ENCODE measurements at regions not wholly inside any gene's neighbourhood (a gene's known extent, or its start where the extent isn't known, plus 50 kb on each side); places are given as distances from the start of the nearest gene placed in this dataset.
"Not testable (repeated sequence)": the region's sequence is repeated elsewhere in the genome, so short reads cannot be mapped to it uniquely, and the experiment has no call there.

DNA sequence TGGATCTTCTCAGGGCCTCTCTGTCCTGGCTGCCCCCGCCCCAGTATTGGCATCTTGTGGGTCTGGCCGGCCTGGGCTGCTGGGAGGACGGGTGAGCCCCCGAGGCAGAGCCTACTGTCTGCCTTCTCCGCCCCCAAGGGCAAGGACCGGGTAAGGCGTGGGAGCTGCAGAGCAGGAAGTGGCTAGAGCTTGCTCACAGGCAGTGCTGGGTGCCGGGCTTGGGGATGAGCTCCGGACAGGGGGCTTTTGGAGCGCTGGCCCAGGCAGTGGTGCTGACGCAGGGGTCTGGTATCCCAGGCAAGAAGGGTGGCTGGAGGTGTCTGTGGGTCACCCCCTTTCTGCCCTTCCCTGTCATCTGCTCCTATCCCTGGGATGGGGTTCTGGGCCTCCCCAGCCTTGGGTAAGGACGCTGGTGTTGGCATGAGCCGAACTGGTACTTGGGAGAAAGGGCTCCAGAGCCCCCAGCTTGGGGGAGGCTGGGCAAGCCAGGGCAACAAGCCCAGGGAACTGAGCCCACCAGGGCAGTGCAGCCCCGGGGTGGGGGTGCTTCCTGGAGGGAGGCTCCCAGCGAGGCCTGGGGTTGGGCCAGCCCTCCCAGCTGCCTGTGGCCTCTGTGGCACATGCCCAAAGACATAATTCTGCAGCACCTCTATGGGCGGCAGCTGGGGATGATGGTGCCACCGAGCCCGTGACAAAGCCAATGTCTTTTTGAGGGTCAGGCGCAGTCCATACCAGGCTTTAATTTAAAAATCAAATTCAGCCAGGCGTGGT lies 126.3 kb downstream of the KIF26A start:
- H3K27ac ChIP-seq (ENCODE audit: low read length), result no peak overlapping the region
- no peaks in the 10 kb centered on the region for H3K27me3 ChIP-seq (ENCODE audit: control insufficient read depth, insufficient read depth, low read length)
- peaks cover 4% of the 10 kb centered on the region for H3K9me3 ChIP-seq (replicated peaks; ENCODE audit: control insufficient read depth, low read depth, low read length)
- H3K36me3 ChIP-seq (ENCODE audit: control insufficient read depth, insufficient read depth, low read length), result no peaks in the 10 kb centered on the region
- H3K4me3 ChIP-seq (ENCODE audit: low read length), result no peak overlapping the region
- H3K4me1 ChIP-seq (ENCODE audit: control insufficient read depth, insufficient read depth, low read length), result no peaks in the 10 kb centered on the region
- no peak for DNase-seq
- WGBS (ENCODE audit: insufficient coverage), result 81% methylated on average over 16 of the region's 20 CpGs

DNA sequence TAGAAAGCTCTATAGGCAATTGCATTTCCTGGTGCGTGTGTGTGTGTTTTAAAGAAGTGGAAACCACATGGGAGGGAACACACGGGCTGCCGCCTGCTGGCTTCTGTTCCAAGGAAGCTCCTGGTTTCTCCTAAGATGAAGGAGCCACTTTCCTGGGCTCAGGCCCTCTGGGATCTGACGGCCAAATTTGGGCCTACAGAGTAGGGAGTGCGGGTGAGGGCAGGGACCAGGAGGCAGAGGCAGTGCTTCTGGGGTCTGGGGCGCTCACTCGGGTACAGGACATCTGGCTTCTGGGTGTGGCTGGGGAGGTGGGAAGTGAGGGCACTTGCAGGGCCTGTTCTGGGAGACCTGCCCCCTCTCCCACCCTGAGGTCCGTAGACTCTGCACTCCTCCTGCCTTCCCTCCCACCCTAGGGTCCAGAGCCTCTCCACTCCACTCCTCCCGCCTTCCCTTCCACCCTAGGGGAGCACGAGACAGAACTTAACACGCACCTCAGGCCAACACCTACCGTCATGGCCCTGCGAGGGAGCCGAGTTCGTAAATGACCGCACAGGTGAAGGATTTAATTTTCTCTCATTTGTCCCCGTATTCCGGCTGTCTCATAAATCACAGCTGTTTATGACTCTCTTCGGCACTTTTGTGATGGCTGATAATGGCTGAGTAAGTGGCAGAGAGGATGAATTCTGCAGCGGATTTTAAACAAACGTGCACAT lies 127.7 kb downstream of the KIF26A start:
- H3K36me3 ChIP-seq (ENCODE audit: control insufficient read depth, insufficient read depth, low read length), result no peaks in the 10 kb centered on the region
- no peak overlapping the region for H3K4me3 ChIP-seq (ENCODE audit: low read length)
- no peak for DNase-seq
- no peaks in the 10 kb centered on the region for H3K4me1 ChIP-seq (ENCODE audit: control insufficient read depth, insufficient read depth, low read length)
- H3K9me3 ChIP-seq (replicated peaks; ENCODE audit: control insufficient read depth, low read depth, low read length), result peaks cover 4% of the 10 kb centered on the region
- 46% methylated on average over 12 of the region's 21 CpGs for WGBS (ENCODE audit: insufficient coverage)
- no peak overlapping the region for H3K27ac ChIP-seq (ENCODE audit: low read length)
- H3K27me3 ChIP-seq (ENCODE audit: control insufficient read depth, insufficient read depth, low read length), result no peaks in the 10 kb centered on the region

DNA sequence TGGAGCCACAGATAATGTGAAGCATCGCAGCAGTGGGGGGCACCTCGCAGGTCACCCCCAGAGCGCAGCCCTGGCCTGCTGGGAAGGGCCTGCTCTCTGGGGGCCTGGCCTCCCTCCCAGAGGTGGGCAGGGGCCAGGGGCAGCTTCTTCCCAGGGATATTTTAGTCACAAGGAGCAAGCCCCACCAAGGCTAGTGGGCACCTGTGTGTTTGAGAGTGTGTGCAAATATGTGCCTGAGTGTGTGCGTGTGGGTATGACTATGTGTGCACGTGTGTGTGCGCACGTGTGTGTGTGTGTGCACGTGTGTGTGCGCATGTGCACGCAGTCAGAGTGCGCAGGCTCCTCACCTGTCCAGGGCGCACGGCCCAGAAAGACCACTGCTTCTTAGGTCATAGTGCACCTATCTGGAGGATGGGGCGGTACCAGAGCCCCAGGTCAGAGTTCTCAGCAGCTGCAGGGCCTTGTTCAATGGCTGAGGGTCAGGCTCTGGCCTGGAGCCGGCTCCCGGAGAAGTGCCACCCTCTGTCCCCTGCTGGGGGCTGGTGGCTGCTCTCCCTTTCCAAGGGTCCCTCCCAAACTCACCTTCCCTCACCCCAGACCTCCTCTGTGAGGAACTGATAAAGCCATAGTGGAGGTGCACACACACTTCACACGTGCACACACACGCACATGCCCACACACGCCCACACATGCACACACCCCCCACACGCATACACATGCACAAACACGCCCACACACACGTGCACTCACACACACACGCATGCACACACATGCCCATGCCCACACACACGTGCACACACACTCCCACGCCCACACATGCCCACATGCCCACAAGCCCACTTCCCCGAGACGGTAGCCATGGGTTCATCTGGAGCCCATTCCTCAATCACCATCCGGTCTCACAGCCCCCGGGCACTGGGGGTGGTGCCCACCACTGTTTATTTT lies 128.5 kb downstream of the KIF26A start:
- Histone ChIP-seq H3K4me1 (ENCODE audit: control insufficient read depth, insufficient read depth, low read length) (no peaks in the 10 kb centered on the region), H3K36me3 (ENCODE audit: control insufficient read depth, insufficient read depth, low read length) (no peaks in the 10 kb centered on the region), H3K9me3 (replicated peaks; ENCODE audit: control insufficient read depth, low read depth, low read length) (no peaks in the 10 kb centered on the region), H3K27ac (ENCODE audit: low read length) (no peak overlapping the region), H3K27me3 (ENCODE audit: control insufficient read depth, insufficient read depth, low read length) (no peaks in the 10 kb centered on the region), H3K4me3 (ENCODE audit: low read length) (no peak overlapping the region)
- WGBS (ENCODE audit: insufficient coverage), result 83% methylated on average over 27 of the region's 29 CpGs
- no peak for DNase-seq

DNA sequence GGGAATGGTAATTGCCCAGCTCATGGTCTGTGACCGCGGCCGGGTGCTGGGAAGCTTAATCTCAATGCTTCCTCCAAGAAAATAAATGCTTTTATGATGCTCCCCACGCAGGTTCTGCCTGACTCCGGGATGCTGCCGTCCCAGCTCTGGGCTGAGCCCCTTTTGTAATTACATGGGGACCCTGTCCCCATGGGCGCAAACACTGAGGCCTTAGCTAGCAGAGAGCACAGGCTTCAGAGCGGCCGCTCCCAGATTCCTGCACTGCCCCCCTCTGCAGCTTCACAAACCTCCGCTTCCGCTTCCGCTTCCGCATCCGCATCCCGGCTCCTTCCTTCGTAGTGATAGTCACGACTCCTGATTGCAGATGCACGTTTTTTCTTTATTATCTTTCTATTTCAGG lies 129.5 kb downstream of the KIF26A start:
- Histone ChIP-seq H3K4me1 (ENCODE audit: control insufficient read depth, insufficient read depth, low read length) (no peaks in the 10 kb centered on the region), H3K27ac (ENCODE audit: low read length) (no peak overlapping the region), H3K9me3 (replicated peaks; ENCODE audit: control insufficient read depth, low read depth, low read length) (no peaks in the 10 kb centered on the region), H3K36me3 (ENCODE audit: control insufficient read depth, insufficient read depth, low read length) (no peaks in the 10 kb centered on the region), H3K27me3 (ENCODE audit: control insufficient read depth, insufficient read depth, low read length) (no peaks in the 10 kb centered on the region), H3K4me3 (ENCODE audit: low read length) (no peak overlapping the region)
- 23% methylated on average over 14 of the region's 18 CpGs for WGBS (ENCODE audit: insufficient coverage)
- peak; percentile 39 for DNase-seq

DNA sequence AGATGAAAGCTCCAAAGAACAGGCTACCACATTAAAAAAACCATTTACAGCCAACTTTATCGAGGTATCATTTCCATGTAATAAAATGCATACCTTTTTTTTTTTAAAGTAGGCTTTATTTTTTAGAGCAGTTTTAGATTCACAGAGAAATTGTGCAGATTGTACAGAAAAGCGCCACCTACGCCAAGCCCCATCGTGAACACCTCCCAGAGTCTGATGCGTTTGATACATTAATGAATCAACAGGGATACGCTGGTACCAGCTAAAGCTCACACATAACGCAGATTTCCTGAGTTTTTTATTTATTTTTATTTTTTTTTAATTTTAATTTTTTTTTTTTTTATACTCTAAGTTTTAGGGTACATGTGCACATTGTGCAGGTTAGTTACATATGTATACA lies 129.9 kb downstream of the KIF26A start:
- no peak for DNase-seq
- H3K27ac ChIP-seq (ENCODE audit: low read length), result no peak overlapping the region
- no peaks in the 10 kb centered on the region for H3K9me3 ChIP-seq (replicated peaks; ENCODE audit: control insufficient read depth, low read depth, low read length)
- H3K4me3 ChIP-seq (ENCODE audit: low read length), result no peak overlapping the region
- WGBS (ENCODE audit: insufficient coverage), result no CpG with 5 or more reads among the region's 7 CpGs
- no peaks in the 10 kb centered on the region for H3K4me1 ChIP-seq (ENCODE audit: control insufficient read depth, insufficient read depth, low read length)
- no peaks in the 10 kb centered on the region for H3K27me3 ChIP-seq (ENCODE audit: control insufficient read depth, insufficient read depth, low read length)
- H3K36me3 ChIP-seq (ENCODE audit: control insufficient read depth, insufficient read depth, low read length), result no peaks in the 10 kb centered on the region

DNA sequence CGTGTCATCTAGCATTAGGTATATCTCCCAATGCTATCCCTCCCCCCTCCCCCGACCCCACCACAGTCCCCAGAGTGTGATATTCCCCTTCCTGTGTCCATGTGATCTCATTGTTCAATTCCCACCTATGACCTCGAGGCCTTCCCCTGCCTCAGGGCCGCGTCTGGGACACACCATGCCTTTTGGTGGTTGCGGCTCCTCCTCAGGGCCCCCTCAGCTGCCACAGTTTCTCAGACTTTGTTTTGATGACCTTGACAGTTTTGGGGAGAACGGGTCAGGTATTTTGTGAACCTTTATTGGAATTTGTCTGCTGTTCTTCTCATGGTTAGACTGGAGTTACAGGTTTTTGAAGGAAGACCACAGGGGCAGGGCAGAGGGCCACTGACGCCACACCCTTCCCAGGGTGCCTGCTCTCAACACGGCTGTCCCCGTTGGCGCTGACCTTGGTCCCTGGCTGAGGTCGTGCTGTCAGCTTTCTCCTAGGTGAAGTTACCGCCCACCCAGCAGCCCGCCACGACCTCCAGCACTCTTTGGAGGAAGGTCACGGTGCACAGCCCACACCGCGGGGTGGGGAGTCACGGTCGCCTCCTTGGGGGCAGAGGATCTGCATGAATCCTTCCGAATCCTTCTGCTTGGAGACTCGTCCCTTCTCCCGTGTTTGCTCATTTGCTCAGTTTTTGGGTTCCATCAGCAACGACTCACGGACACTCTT lies 130.5 kb downstream of the KIF26A start:
- H3K9me3 ChIP-seq (replicated peaks; ENCODE audit: control insufficient read depth, low read depth, low read length), result no peaks in the 10 kb centered on the region

DNA sequence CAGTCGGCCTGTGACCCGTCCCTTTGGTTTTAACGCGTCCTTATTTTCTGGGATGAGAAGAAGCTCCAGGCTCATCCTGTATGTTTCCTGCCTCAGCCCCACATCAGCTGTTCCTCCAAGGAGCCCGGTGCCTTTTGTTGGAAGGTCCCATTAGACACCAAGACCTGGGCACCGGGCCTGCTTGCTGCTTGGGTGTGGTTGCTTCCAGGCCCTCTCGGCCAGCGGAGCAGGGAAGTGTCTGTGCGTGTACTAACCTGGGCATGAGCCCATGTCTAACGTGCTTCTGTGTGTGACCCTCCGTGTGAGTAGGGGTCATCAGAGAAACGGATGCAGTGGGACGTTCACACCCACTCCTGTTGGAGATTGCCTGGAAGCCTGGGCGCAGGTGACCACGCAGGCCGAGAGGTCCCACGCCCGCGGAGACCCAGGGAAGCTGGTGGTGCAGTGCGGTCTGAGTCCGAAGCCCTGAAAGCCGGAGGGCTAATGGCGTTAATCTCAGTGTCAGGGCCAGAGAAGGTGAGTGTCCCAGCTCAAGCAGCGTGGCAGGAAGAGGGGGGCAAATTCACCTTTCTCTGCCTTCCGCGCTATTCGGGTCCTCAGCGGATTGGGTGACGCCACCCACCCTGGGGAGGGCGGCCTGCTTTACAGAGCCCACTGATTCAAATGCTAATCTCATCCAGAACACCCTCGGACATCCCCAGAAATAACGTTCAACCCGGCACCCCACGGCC lies 131.3 kb downstream of the KIF26A start:
- not testable (repeated sequence) for DNase-seq; H3K27me3 ChIP-seq (ENCODE audit: control insufficient read depth, insufficient read depth, low read length); H3K9me3 ChIP-seq (replicated peaks; ENCODE audit: control insufficient read depth, low read depth, low read length); H3K36me3 ChIP-seq (ENCODE audit: control insufficient read depth, insufficient read depth, low read length); H3K4me1 ChIP-seq (ENCODE audit: control insufficient read depth, insufficient read depth, low read length); H3K4me3 ChIP-seq (ENCODE audit: low read length); H3K27ac ChIP-seq (ENCODE audit: low read length)
- WGBS (ENCODE audit: insufficient coverage), result 88% methylated on average over 16 of the region's 34 CpGs

More for the DNA sequence above, 130.5 kb downstream of the KIF26A start:
- H3K27ac ChIP-seq (ENCODE audit: low read length), result no peak overlapping the region
- no peaks in the 10 kb centered on the region for H3K27me3 ChIP-seq (ENCODE audit: control insufficient read depth, insufficient read depth, low read length)
- 84% methylated on average over 23 of the region's 25 CpGs for WGBS (ENCODE audit: insufficient coverage)
- H3K4me1 ChIP-seq (ENCODE audit: control insufficient read depth, insufficient read depth, low read length), result no peaks in the 10 kb centered on the region
- DNase-seq, result no peak
- H3K4me3 ChIP-seq (ENCODE audit: low read length), result no peak overlapping the region
- H3K36me3 ChIP-seq (ENCODE audit: control insufficient read depth, insufficient read depth, low read length), result no peaks in the 10 kb centered on the region

DNA sequence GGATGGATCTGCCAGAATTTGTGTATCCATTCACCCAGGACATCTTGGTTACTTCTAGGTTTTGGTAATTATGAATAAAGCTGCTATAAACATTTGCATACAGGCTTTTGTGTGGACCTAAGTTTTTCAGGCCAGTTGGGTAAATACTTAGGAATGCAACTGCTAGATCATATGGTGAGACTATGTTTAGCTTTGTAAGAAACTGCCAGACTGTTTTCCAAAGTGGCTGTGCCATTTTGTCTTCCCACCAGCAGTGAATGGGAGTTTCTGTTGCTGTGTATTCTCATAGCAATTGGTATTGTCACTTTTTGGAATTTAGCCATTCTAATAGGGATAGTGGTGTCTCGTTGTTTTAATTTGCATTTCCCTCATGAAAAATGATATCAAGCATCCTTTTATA lies 133.0 kb downstream of the KIF26A start:
- peaks cover 4% of the 10 kb centered on the region for H3K27me3 ChIP-seq (ENCODE audit: control insufficient read depth, insufficient read depth, low read length)
- H3K4me3 ChIP-seq (ENCODE audit: low read length), result no peak overlapping the region
- no peak overlapping the region for H3K27ac ChIP-seq (ENCODE audit: low read length)
- no peak for DNase-seq
- no peaks in the 10 kb centered on the region for H3K36me3 ChIP-seq (ENCODE audit: control insufficient read depth, insufficient read depth, low read length)
- no CpG with 5 or more reads among the region's 1 CpG for WGBS (ENCODE audit: insufficient coverage)
- peaks cover 9% of the 10 kb centered on the region for H3K4me1 ChIP-seq (ENCODE audit: control insufficient read depth, insufficient read depth, low read length)
- no peaks in the 10 kb centered on the region for H3K9me3 ChIP-seq (replicated peaks; ENCODE audit: control insufficient read depth, low read depth, low read length)

DNA sequence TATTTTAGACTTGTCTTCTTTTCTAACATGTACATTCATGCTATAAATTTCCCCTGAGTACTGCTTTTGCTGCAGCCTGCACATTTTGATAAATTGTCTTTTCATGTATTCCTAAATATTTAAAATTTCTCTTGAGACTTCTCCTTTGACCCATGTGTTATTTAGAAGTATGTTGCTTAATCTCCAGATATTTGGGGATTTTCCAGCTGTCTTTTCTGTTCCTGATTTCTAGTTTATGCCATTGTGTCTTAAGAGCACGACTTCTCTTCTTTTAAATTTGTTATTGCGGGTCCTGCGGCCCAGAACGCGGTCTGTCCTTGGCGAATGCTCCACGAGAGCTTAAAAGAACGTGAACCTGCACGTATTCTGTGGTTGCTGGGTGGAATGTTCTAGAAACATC lies 136.4 kb downstream of the KIF26A start:
- WGBS (ENCODE audit: insufficient coverage), result 69% methylated on average over 9 of the region's 9 CpGs
- H3K9me3 ChIP-seq (replicated peaks; ENCODE audit: control insufficient read depth, low read depth, low read length), result no peaks in the 10 kb centered on the region
- H3K27me3 ChIP-seq (ENCODE audit: control insufficient read depth, insufficient read depth, low read length), result peaks cover 5% of the 10 kb centered on the region
- no peak for DNase-seq
- peaks cover 3% of the 10 kb centered on the region for H3K36me3 ChIP-seq (ENCODE audit: control insufficient read depth, insufficient read depth, low read length)
- peaks cover 17% of the 10 kb centered on the region for H3K4me1 ChIP-seq (ENCODE audit: control insufficient read depth, insufficient read depth, low read length)
- no peak overlapping the region for H3K4me3 ChIP-seq (ENCODE audit: low read length)
- no peak overlapping the region for H3K27ac ChIP-seq (ENCODE audit: low read length)

Measured in muscle of leg (tissue), 3 donors.